ENCODE measurements at regions not wholly inside any gene's neighbourhood (a gene's known extent, or its start where the extent isn't known, plus 50 kb on each side); places are given as distances from the start of the nearest gene placed in this dataset.

GRCh38 chr15:61541516-61541915, 312.4 kb upstream of the RORA start:
- H3K36me3 Mint-ChIP-seq (ENCODE audit: low read depth): no peaks in the 10 kb centered on the region
- H3K4me1 Mint-ChIP-seq (ENCODE audit: low read depth): no peaks in the 10 kb centered on the region

GRCh38 chr15:61537337-61537736, 308.2 kb upstream of the RORA start:
- peaks cover 3% of the 10 kb centered on the region for H3K27me3 Mint-ChIP-seq (ENCODE audit: insufficient read depth)
- no peaks in the 10 kb centered on the region for H3K36me3 Mint-ChIP-seq (ENCODE audit: low read depth)
- H3K9me3 Mint-ChIP-seq: peaks cover 39% of the 10 kb centered on the region
- H3K4me1 Mint-ChIP-seq (ENCODE audit: low read depth): no peaks in the 10 kb centered on the region
- TF ChIP-seq CTCF (IDR thresholded peaks at IDR 0.05): no peak
- DNase-seq: no peak
- H3K27ac Mint-ChIP-seq: no peak overlapping the region
- no peak overlapping the region for H3K4me3 Mint-ChIP-seq

More at GRCh38 chr15:61541516-61541915, 312.4 kb upstream of the RORA start:
- no peak for DNase-seq
- no peak overlapping the region for H3K4me3 Mint-ChIP-seq
- H3K27ac Mint-ChIP-seq: no peak overlapping the region
- no peaks in the 10 kb centered on the region; the same call in none of the 2 replicates for H3K27me3 Mint-ChIP-seq (ENCODE audit: insufficient read depth)
- H3K9me3 Mint-ChIP-seq: peaks cover 42% of the 10 kb centered on the region
- no peak for TF ChIP-seq CTCF (IDR thresholded peaks at IDR 0.05)

- Mint-ChIP-seq H3K27me3 (ENCODE audit: insufficient read depth) (peaks cover 3% of the 10 kb centered on the region), H3K4me3 (no peak overlapping the region), H3K27ac (no peak overlapping the region), H3K4me1 (ENCODE audit: low read depth) (no peaks in the 10 kb centered on the region), H3K36me3 (ENCODE audit: low read depth) (no peaks in the 10 kb centered on the region), H3K9me3 (peaks cover 39% of the 10 kb centered on the region)
- no peak for DNase-seq
- TF ChIP-seq CTCF (IDR thresholded peaks at IDR 0.05): no peak
Measured at GRCh38 chr15:61534986-61535385, 305.9 kb upstream of the RORA start.

- Mint-ChIP-seq H3K27ac (no peak overlapping the region), H3K27me3 (ENCODE audit: insufficient read depth) (peaks cover 3% of the 10 kb centered on the region; the same call in 1 of the 2 replicates), H3K4me1 (ENCODE audit: low read depth) (no peaks in the 10 kb centered on the region), H3K36me3 (ENCODE audit: low read depth) (no peaks in the 10 kb centered on the region), H3K9me3 (peaks cover 33% of the 10 kb centered on the region), H3K4me3 (no peak overlapping the region)
- no peak for DNase-seq
- no peak for TF ChIP-seq CTCF (IDR thresholded peaks at IDR 0.05)
Measured at GRCh38 chr15:61530769-61531168, 301.7 kb upstream of the RORA start.

- Mint-ChIP-seq H3K4me1 (ENCODE audit: low read depth) (no peaks in the 10 kb centered on the region), H3K27ac (no peak overlapping the region), H3K9me3 (peaks cover 26% of the 10 kb centered on the region), H3K36me3 (ENCODE audit: low read depth) (no peaks in the 10 kb centered on the region), H3K4me3 (no peak overlapping the region), H3K27me3 (ENCODE audit: insufficient read depth) (no peaks in the 10 kb centered on the region)
- no peak for DNase-seq
- no peak for TF ChIP-seq CTCF (IDR thresholded peaks at IDR 0.05)
Measured at GRCh38 chr15:61528581-61528910, 299.4 kb upstream of the RORA start.

All from HFFc6 (cell line).